Renal cortex interstitium (tissue), 11 donors: ENCODE measurements at regions not wholly inside any gene's neighbourhood (a gene's known extent, or its start where the extent isn't known, plus 50 kb on each side); places are given as distances from the start of the nearest gene placed in this dataset.
"Not testable (repeated sequence)": the region's sequence is repeated elsewhere in the genome, so short reads cannot be mapped to it uniquely, and the experiment has no call there.

ENCODE experiments used
- DNase-seq, 11 donors: peaks; one replicate each; pipeline ENCODE4 v3.0.0-alpha.2; 2013; ENCODE audit warnings: low read depth in 9 of 11, low spot score in 4 of 11; ENCODE audit errors: extremely low read depth in 1 of 11

- DNase-seq, result no peak
Measured at GRCh38 chr14:56055511-56055910, 62.7 kb upstream of the PELI2 start.

GRCh38 chr14:56056031-56056430 is 62.2 kb upstream of the PELI2 start:
- no peak for DNase-seq

GRCh38 chr14:56057071-56057741 is 61.0 kb upstream of the PELI2 start:
- DNase-seq, result peak in 2 of 11 donors; percentile 32 to 33

- DNase-seq, result no peak
Measured at GRCh38 chr14:56057767-56058166, 60.4 kb upstream of the PELI2 start.

GRCh38 chr14:56059054-56059453 is 59.2 kb upstream of the PELI2 start:
- DNase-seq, result no peak

- no peak for DNase-seq
Measured at GRCh38 chr14:56061051-56061450, 57.2 kb upstream of the PELI2 start.

GRCh38 chr14:56063131-56063530 is 55.1 kb upstream of the PELI2 start:
- DNase-seq, result no peak

- no peak for DNase-seq
Measured at GRCh38 chr14:56064513-56064912, 53.7 kb upstream of the PELI2 start.

GRCh38 chr14:56065199-56065598 is 53.0 kb upstream of the PELI2 start:
- not testable (repeated sequence) for DNase-seq

GRCh38 chr14:56065621-56066290 is 52.5 kb upstream of the PELI2 start:
- no peak for DNase-seq
